HG03097 (cell line): ENCODE measurements at regions not wholly inside any gene's neighbourhood (a gene's known extent, or its start where the extent isn't known, plus 50 kb on each side); places are given as distances from the start of the nearest gene placed in this dataset.
"Not testable (repeated sequence)": the region's sequence is repeated elsewhere in the genome, so short reads cannot be mapped to it uniquely, and the experiment has no call there.

Experiments used
- ATAC-seq: cut with Tn5 transposase; IDR thresholded peaks from one replicate; pipeline ENCODE4 v1.9.1; 2021; ENCODE audit not compliant: unreplicated experiment, low FRiP score

DNA sequence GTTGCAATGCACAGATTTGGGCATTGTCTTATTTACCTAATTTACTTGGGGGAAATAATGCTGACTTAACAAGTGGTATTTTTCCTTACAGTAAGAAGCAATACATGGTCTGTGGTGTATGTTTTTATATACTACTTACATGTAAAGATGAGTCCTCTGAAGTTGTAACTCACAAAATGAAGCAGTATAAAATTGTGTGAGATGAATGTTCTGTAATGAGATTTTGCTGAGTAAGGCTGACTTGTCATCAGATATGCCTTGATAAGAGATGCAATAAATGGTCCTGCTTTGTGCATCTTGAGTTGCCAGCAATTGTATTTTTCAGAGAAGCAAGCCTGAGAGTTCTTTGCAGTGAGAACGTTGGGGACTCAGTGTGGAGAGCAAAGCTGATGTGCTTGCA, 92.2 kb upstream of the GNAQ start:
- no peak for ATAC-seq

DNA sequence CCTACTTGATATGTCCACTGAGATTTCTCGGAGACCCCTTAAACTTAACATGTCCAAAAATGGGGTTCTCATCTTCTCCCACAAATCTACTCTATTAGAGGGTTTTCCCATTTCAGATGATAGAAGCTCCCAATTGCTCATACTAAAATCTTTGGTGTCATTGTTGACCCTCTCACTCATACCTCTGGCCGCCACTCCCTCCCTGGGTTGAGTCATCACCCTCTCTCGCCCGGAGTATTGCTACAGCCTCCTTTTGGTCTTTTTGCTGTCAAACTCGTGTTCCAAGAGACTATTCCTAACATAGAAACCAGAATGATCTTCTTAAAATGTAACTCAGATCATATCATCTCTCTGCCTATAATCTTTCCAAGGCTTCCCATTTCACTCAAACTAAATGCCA, 91.0 kb upstream of the GNAQ start:
- no peak for ATAC-seq

- no peak for ATAC-seq
Measured at GRCh38 chr9:78121488-78121887, 89.9 kb upstream of the GNAQ start.

DNA sequence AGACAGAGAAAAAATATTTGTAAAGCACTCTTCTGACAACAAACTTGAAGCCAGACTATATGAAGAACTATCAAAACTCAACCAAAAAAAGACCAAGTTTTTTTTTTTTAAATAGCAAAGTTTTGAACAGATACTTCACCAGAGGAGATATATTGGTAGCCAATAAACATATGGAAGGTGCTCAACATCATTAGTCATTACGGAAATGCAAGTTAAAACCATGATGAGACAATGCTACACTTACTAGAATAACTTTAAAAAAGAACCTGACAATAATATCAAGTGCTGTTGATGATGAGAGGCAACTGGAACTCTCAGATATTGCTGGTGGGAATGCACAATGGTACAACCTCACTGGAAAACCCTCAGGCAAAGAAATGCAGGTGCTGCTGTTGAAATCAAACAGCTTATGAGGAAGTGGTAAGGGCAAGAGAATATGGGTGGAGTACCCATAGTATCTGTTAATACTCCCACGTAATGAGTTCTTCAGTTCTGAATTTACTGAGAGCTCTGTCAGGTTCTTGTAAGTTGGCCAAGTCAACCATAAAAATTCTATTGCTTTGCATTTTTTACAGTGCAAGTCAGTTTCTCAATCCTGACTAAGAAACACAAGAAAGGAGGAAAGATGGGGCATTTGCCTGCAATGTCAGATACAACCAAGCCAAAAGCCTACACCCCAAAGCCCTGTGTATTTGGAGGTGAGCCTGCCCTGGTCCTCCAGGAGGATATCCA, 87.3 kb upstream of the GNAQ start:
- peak; percentile 82 for ATAC-seq

DNA sequence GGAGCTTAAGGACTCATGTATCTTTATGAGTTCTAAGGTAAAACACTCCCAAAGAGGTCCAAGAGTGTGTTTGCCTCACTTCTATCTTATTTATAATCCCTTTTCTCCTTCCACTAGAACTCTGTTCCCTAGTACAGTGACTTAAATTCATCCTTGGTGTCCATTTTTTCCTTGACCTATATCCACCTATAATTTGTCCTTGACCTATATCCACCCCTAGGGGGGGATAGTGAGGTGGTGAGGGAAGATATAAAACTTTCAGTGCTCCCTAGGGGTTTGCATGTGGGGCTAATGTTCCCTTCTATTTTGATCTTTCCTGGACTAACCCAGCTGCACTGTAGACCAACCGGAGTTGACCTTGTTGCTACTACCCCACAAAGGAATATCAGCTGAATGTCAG, 83.5 kb upstream of the GNAQ start:
- ATAC-seq, result no peak

- ATAC-seq, result no peak
Measured at GRCh38 chr9:78114581-78114980, 83.0 kb upstream of the GNAQ start.

- ATAC-seq, result no peak
Measured at GRCh38 chr9:78112406-78112805, 80.8 kb upstream of the GNAQ start.

DNA sequence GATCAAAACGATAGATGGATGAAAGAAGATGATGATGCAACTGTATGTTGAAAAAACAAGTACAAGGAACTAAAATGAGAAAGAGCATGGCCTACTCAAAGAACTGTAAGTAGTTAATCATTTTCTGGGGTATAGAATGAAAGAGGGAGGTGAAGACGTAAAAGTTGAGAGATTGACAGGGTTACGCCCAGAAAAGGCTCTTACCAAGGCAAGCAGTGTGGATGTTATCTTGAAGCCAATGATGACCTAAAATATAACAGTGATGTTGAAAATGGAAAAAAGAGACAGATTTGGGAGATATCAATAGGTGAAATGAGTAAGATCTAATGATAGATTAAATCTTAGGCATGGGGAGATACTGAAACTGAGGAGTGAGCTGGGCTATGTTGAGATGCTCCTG, 80.4 kb upstream of the GNAQ start:
- ATAC-seq, result no peak

DNA sequence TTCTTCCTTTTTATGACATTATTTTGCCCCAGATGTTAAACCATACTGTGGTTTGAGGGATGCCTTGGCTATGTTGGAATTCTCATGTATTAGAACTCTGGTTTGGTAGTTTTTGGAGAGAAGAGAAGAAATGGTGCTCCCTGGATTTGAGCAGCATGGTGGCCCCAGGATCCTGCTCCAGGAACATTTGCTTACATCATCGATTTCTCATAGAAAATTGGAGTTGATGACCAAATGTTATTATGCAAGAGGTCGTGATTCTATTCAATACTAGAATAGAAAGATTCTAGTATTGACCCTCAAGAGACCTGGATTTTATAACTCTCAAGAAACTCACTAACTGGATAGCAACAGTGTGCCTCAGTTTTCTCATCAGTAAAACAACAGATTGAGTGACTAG, 77.5 kb upstream of the GNAQ start:
- no peak for ATAC-seq

GRCh38 chr9:78106586-78106985, 75.0 kb upstream of the GNAQ start:
- not testable (repeated sequence) for ATAC-seq

- peak; percentile 88 for ATAC-seq
Measured at GRCh38 chr9:78103971-78104433, 72.4 kb upstream of the GNAQ start.

GRCh38 chr9:78101247-78101646, 69.6 kb upstream of the GNAQ start:
- no peak for ATAC-seq

DNA sequence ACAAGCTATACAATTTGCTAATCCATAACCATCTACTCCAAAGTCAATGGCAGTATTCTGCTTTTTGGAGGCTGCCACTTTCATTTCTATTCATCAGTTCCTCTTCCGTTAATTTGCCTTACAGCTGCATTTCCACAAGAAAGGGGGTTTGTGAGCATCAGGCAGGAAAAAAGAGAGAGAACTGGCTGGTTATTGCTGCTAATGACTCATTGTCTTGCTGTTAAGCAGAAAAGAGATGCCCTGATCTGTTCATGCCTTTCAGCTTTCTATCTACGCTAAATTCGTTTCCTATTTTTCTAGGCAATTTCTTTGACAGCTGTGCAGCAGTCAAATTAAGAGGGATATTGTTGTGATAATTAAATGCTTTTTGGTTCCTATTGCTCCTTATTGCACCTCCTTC, 65.9 kb upstream of the GNAQ start:
- no peak for ATAC-seq

GRCh38 chr9:78091731-78092130, 60.1 kb upstream of the GNAQ start:
- ATAC-seq, result no peak

- ATAC-seq, result no peak
Measured at GRCh38 chr9:78089111-78089510, 57.5 kb upstream of the GNAQ start.

GRCh38 chr9:78088190-78088589, 56.6 kb upstream of the GNAQ start:
- ATAC-seq, result not testable (repeated sequence)
